HG03575 (cell line): ENCODE measurements at regions not wholly inside any gene's neighbourhood (a gene's known extent, or its start where the extent isn't known, plus 50 kb on each side); places are given as distances from the start of the nearest gene placed in this dataset.

Experiments
- ATAC-seq: cut with Tn5 transposase; IDR thresholded peaks from one replicate; pipeline ENCODE4 v1.9.1; 2021; ENCODE audit not compliant: unreplicated experiment, insufficient number of reproducible peaks, low FRiP score; ENCODE audit errors: extremely low read depth

- ATAC-seq: no peak
These were observed 86.4 kb upstream of the FN1 start for GRCh38 chr2:215522237-215522636.

- no peak for ATAC-seq
These were observed 85.2 kb upstream of the FN1 start for GRCh38 chr2:215521031-215521430.

GRCh38 chr2:215517391-215517790, 81.5 kb upstream of the FN1 start:
- no peak for ATAC-seq

- no peak for ATAC-seq
These were observed 78.6 kb upstream of the FN1 start for GRCh38 chr2:215514516-215514915.

DNA sequence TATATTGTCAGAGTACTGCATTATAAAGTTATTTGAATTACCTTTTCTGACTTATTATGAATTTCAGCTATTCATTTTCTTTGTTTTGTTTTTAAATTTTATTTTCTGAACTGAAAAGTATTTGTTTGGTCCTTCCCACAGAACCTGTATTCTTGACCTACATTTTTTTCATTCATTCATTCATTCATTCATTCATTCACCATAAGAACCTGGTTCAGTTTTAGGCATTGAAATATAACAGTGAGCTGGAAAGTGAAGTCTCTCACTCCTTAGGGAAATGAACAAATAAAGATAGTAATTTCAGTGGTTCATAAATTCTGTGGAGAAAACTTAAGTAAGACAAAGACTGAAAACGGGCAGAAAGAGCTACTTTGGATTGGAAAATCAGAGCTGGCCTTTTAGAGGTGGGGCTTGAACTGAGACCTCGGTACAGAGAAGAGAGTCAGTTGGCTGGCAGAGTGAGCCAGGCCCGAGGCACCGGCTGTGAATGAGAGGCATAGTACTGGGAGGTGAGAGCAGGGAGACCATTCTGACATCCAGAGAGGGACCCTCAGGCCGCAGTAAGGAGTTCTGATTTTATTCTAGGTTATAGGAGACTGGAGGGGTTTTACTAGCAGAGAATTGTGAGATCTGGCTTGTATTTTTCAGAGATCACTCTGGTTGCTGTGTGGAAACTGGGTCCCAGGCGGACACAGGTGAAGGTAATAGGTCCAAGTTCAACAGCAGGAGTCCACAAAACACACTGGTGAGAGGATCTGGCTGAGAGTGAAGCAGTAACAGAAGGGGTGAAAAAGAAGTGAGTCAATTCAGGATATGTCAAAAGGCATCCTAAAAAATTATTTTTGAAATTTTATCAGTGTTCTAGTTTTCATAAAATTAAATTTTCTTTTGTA, 75.8 kb upstream of the FN1 start:
- no peak for ATAC-seq

DNA sequence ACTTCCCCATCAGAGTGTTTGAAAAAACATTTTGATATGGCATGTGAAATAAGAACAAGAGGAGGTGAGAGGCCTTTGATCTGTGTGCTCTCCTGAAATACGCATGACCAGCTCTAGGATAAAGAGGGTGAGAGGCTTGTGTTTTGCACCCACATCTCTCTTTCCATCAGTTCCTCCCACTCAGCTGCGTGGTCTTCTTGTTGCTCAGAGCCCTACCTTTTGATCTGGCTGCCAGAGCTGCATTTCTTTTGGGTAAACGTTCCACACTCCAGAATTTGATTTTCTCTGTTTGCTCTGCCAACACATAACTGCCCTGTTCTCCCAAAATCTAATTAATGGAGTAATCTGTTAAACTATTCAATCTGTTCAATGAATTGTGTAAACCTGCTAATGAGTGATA, 72.0 kb upstream of the FN1 start:
- no peak for ATAC-seq

DNA sequence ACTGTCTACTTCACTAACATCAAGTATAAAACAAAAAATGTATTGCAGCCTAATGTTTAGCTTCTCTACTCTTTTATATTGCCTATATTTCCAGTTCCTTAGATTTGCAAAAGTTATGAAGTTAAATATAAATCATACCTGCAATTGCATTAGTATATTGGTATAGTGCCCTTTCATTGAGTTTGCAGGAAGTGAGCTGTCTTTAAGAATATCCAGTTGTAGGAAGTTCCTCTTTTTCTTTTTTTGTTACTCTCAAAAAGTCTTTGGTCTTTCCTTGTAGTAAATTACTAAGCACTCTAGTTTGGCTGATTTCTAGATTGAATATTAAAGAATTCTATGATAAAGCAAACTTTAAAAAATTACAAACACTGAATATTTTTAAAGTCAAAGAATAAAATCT, 71.3 kb upstream of the FN1 start:
- ATAC-seq: no peak

DNA sequence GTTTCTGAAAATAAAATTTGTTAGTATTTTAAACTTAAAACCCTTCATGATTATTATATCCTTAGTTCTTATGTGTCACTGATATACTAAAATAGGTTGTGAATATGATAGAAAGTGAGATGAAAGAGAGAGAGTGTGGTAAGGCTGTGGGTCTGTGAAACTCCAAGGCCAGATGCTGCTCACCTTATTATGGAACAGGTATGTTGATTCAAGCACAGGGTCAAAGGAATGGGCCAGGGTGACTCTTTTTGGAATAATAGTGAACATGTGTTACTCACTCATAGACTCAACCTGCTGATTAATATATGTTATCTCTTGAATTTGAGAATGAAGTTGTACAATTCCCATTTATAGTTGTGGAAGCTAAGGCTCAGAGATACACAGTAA, 70.7 kb upstream of the FN1 start:
- no peak for ATAC-seq

DNA sequence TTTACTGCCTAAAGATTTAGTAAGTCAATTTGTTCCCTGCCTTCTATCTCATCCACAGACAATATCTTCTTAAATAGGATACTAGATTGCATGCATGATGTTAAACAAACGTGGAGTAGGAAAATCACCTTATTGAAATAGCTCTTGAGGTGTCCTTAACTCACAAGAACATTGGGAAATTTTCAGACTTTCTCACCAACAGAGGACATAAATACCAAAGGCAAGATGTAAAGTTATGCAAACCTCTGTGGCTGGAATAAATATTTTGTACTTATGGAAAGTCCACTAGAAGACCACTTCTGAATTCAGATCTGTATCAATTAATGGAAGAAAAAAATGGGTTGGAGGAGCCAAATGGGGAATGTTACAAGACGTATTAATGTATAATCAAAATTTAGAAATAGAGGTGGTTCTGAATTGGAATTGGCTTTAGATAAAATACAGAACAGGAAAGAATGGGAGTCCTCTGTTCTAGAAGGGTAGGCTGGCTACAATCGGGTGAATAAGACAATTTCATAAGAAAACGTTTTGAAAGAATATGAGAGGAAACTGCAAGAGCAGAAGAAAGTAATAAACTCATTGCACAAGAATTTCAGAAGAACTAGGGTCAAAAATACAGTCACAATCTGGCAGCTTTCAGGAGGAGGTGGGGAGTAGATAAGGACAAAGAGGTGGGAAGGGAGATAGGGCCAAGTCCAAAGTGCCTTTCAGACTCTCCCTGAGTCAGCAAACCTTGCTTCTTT, 69.3 kb upstream of the FN1 start:
- ATAC-seq: no peak

GRCh38 chr2:215504547-215504946, 68.7 kb upstream of the FN1 start:
- no peak for ATAC-seq

- no peak for ATAC-seq
These were observed 67.5 kb upstream of the FN1 start for GRCh38 chr2:215503381-215503780.

GRCh38 chr2:215500466-215500865, 64.6 kb upstream of the FN1 start:
- no peak for ATAC-seq

DNA sequence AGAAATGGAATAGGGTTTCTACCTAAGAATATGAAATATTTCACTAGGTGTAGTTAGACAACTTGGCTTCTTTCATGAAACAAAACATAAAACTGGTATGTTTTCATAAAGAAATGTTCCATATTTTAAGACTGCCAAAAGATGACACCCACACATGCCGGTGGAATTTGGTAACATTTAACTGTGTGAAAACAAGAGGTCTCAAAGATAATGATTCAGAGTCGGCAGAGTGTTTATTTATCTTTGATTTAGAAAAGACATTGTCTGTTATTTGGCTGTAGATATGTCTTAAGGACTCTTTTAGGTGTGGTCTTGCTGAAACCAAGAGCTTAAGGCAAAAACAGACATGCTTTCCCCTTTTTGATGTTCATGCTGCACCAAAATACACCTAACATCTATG, 63.5 kb upstream of the FN1 start:
- no peak for ATAC-seq

DNA sequence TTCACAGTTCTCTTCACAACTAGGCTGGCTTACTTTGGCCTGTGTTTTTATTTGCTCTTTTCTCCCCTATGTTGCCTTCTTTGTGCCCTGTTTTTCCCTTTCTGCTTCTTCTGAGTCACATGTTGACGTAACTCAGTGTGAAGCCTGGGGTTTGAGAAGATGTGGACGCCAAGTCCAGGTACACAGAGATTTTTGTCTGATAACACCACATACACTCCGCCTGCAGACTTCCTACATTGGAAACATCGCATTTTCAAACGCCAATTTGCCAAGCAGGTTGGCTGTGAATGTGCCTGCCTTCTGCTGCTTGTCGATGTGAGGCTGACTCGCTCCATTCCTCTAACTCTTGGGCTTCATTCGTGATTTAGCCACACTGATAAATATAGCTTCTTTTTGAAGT, 62.6 kb upstream of the FN1 start:
- no peak for ATAC-seq

DNA sequence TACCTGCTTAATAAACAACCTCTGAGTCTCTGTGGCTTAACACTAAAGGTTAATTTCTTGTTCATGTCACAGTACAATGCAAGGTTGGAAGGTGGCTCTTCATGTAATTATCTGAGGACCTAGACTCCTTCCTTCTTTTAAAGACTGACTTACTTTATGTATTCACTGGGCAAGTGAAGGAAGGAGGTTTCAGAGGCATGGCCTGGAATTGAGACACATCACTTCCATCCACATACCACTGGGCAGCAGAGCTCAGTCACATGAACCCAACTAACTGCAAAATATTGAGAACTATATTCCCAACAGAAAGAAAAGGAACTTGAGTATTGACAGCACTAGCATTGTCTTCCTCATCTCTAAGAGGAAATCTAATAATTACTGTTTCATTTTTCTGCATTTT, 57.5 kb upstream of the FN1 start:
- no peak for ATAC-seq

GRCh38 chr2:215489288-215489848, 53.5 kb upstream of the FN1 start:
- ATAC-seq: no peak

- ATAC-seq: no peak
These were observed 51.1 kb upstream of the FN1 start for GRCh38 chr2:215487002-215487372.

DNA sequence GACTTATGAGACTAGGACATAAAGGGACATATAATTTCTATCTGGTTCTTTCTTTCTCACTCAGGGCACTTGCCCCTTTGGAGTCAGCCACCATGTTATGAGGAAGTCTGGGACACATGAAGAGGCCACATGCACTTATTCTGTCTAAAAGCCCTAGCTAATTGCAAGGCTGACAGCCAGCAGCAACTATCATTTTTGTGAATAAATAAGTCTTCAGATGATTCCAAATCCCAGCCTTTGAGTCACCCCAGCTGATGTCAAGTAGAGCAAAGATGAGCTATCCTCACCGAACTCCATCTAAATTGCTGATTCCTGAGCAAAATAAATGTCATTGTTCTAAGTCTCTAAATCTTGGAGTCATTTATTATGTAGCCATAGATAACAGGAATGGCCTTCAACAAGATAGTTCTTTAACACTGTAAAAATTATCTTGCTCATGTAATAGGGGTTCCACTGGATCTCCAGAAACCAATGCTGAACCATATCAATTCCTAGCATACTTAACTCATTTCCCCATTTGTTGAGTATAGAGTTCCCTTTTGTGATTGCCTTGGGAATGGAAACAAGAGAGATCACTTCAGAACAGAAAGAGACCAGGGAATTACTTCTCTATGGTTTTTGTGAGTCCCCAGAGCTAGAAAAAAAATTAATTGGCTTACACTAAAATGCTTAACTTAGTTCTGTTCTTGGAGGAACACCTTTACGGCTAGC, 50.6 kb upstream of the FN1 start:
- no peak for ATAC-seq
